GM12891 (cell line): ENCODE measurements at regions not wholly inside any gene's neighbourhood (a gene's known extent, or its start where the extent isn't known, plus 50 kb on each side); places are given as distances from the start of the nearest gene placed in this dataset.

Experiments used
- DNase-seq: peaks from one replicate; pipeline ENCODE4 v3.0.0; 2011; ENCODE audit warnings: low spot score; ENCODE audit not compliant: insufficient read length
- FAIRE-seq: peaks from 2 replicates; lab custom pipeline; 2011; peaks lifted over from hg19 to GRCh38; lab: Jason Lieb, UNC
- PAX5 ChIP-seq: IDR thresholded peaks from 2 replicates; pipeline ENCODE4 v1.6.1; 2011; ENCODE audit warnings: low read length, moderate library complexity, mild to moderate bottlenecking; ENCODE audit not compliant: insufficient read depth, severe bottlenecking
- POLR2A ChIP-seq: IDR thresholded peaks from 2 replicates; pipeline ENCODE4 v1.6.1; 2011; ENCODE audit warnings: low read depth, low read length, control low read depth
- POLR2AphosphoS5 ChIP-seq: IDR thresholded peaks from 2 replicates; pipeline ENCODE4 v1.6.1; 2011; ENCODE audit warnings: low read depth, low read length, control low read depth
- POU2F2 ChIP-seq: IDR thresholded peaks from 2 replicates; pipeline ENCODE4 v1.6.1; 2011; ENCODE audit warnings: low read depth, mild to moderate bottlenecking, control low read depth, low read length, moderate library complexity
- SPI1 ChIP-seq: IDR thresholded peaks from 2 replicates; pipeline ENCODE4 v1.6.1; 2011; ENCODE audit warnings: low read depth, low read length, control low read depth
- TAF1 ChIP-seq: IDR thresholded peaks from 2 replicates; pipeline ENCODE4 v1.6.1; 2011; ENCODE audit warnings: low read depth, low read length, control low read depth

DNA sequence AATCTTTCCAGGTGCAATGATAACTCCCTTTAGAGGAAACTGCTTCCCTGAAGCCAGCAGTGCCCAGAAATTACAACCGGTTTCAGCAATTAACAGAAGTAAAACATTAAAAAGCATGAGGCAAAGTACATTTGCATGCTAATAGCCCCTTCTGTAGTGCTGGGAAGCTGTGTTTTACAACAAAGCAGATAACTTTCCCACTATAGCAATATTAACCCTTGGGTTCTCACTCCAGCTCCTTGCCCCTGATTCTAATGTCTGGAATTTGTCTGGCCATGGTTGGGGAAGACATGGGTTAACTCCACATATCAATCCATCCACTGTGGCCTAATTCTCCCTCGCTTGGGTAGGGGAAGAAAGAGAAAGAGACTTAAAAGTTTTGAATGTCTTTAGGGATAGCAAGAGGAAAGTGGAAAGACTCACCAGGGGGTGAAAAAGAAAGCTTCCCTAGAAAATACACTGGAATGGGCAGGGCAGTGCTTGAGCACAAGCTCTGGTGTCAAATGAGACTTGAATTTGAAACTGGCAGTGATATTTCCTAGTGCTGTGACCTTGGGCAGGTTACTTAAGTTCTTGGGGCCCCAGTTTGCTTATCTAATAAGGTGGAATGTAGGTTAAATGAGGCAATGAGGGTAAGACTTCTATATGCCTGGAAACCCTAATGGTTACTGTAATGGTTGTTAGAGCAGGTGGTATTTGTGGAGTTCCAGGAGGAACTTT is 102.0 kb downstream of the SOX9 start:
- no peak for DNase-seq
- FAIRE-seq, result no peak
- TF ChIP-seq PAX5 (no peak), POLR2AphosphoS5 (no peak), POU2F2 (no peak), SPI1 (no peak), TAF1 (no peak), POLR2A (no peak)

DNA sequence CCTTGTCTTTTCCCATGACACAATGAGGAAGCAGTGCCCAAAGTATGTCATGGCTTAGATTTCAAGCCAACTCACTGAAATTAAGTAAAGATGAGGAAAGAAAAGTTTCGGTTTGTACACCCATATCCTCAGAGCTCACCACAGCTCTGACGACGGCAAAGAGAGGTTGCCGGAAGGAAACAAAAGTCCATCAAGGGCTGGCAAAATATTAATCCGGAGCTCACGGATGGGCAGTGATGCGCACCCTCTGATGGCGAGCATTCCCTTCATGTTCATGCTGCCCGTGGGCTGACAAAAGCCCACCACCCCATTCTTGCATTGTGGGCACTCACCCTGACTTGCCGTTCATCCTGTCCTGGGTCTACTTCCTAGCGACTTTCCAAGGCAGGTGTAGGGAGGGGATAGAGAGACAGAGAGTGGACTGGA is 103.1 kb downstream of the SOX9 start:
- DNase-seq (no peak), FAIRE-seq (no peak)
- TF ChIP-seq PAX5, result no peak
- TF ChIP-seq SPI1, result no peak
- no peak for TF ChIP-seq POU2F2
- TF ChIP-seq POLR2AphosphoS5, result no peak
- no peak for TF ChIP-seq POLR2A
- TF ChIP-seq TAF1, result no peak

DNA sequence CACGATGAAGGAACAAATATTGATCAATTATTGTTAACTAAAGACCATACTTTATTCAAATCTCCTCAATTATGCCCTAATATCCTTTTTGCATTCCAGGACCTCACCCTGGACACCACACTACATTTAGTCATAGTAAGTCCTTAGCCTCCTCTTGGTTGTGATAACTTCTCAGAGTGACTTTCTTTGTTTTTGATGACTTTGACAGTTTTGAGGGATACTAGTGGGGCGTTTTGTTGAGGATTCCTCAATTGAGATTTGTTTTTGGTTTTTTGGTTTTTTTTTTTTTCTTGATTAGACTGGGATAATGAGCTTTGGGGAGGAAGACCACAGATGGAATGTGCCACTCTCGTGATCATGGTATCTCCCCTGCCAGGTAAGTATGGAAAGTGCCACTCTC is 105.5 kb downstream of the SOX9 start:
- TF ChIP-seq PAX5, result no peak
- TF ChIP-seq POLR2AphosphoS5, result no peak
- no peak for TF ChIP-seq POLR2A
- no peak for TF ChIP-seq POU2F2
- no peak for TF ChIP-seq SPI1
- no peak for TF ChIP-seq TAF1
- no peak for DNase-seq
- FAIRE-seq, result no peak

DNA sequence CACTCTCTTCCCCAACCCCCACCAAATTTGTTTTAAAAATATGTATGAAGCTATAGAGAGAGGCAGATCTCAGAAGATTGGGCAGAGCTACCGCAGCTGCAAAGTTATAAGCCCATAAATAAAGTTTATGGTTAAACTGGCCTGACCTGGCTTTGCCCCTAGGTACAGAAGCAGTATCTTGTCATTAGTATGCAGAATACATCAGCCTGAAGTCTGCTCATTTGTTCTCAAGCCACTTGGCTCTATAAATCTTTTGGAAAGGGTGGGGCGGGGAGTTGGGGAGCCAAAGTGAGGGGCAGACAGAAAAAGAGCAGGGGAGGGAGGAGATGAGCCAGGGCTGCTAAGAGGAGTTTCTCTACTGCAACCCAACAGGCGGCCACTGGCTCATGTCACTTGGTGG is 113.2 kb downstream of the SOX9 start:
- DNase-seq (no peak), FAIRE-seq (no peak)
- TF ChIP-seq SPI1 (no peak), POU2F2 (no peak), POLR2A (no peak), PAX5 (no peak), TAF1 (no peak), POLR2AphosphoS5 (no peak)

DNA sequence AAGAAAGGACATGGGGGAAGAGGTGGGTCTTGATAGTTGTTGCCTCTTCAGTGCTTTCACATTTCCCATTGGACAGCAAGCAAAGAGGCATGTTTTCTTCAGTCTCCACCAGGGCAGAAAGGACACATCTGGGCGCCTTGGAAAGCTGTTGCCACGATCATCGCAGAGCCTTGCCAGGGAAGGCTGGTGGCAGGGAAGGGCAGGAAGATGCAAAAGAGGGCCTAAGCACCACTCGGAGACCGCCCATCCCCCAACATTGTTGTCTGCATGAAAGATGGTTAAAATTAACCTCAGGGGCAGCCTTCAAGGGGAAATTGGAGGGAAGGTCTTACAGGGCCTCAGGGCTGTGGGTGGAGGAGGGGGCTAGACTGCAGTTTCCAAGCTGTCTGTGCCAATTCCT is 114.2 kb downstream of the SOX9 start:
- no peak for DNase-seq
- FAIRE-seq, result no peak
- TF ChIP-seq POU2F2 (no peak), PAX5 (no peak)

DNA sequence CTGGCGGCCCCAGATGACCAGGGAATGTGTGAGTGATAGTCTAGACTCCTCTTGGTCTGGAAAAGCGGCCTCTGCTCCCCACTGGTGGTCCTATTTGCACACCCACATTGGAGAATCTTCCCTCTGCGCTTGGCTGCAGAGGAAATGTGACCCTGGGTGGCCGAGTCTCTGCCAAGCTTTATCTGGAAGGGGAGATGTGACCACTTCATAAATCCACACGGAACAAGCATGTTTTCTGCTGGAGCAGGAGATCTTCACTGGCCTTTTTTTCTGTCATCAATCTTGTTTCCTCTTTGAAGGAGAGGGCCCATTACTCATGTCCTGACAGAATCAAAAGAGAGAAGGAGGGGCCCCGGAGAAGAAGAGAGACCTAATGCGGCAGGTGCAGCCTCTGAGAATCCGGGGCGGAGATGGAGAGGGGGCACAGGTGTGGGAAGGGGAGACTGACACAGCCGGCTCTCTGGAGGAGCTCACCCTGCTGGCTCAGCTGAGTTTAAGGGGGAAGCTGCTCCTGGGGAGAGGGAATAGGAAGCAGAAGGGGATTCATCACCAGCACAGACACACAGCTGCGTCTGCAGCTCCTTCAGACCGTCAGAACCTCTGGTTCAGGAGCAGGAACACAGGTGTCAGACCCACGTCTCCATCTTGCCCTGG is 116.3 kb downstream of the SOX9 start:
- DNase-seq (no peak), FAIRE-seq (no peak)
- TF ChIP-seq POLR2AphosphoS5 (no peak), POU2F2 (no peak), PAX5 (no peak), TAF1 (no peak), POLR2A (no peak), SPI1 (no peak)

DNA sequence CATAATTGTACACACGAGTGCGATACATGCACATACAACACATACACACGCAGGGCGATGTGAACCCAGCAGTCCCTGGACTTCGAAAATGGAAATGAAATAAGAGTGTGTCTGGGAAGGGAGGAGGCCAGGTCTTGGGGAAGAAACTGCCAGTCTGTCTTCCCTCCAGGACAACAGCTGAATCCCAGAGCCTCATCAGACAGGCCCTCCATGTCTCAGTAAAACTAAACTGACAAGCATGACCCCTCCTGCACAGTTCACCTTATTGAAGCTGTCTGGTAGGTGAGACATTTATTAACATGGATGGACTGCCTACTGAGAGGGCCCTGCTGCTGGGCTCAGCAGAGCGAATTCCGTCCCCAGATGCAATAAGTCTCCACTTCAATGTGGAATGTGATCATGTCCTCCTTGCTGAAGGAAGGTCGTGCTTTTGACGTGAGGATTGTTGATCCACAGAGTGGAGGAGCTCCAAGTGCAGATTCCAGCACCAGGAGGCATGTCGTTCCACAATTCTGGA is 117.4 kb downstream of the SOX9 start:
- DNase-seq (no peak), FAIRE-seq (no peak)
- TF ChIP-seq POU2F2 (no peak), SPI1 (no peak), PAX5 (no peak), POLR2AphosphoS5 (no peak), TAF1 (no peak), POLR2A (no peak)

DNA sequence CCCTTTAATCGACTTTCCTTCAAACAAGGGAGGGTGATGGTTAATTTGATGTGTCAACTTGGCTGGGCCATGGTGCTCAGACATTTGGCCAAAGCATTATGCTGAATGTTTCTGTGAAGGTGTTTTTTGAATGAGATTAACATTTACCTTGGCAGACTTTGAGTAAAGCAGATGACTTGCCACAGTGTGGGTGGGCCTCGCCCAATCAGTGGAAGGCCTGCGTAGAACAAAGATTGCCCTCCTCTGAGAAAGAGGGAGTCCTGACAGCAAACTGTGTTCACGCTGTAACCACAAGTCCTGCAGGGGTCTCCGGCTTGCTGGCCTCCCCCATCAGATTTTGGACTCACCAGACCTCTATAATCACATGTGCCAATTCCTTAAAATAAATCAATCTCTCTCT is 118.7 kb downstream of the SOX9 start:
- TF ChIP-seq TAF1 (no peak), POLR2A (no peak), PAX5 (no peak), SPI1 (no peak), POLR2AphosphoS5 (no peak), POU2F2 (no peak)
- DNase-seq (no peak), FAIRE-seq (no peak)

DNA sequence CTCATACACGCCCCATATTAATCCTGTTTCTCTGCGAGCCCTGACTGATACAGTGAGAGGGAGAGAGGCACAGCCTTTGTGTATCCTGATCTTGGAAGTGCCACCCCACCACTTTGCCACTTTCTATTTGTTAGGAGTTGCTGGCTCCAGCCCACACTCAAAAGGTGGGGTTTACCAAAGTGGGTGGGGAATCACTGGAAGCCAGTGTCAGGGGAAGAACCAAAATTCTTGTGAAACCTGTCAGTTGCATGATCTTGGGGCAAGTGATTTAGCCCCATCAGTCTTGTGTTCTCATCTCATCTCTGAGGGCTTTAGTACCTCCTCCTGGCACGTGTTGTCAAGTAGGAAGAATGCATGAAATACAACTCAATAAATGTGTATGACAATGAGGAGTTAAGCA is 119.5 kb downstream of the SOX9 start:
- no peak for DNase-seq
- TF ChIP-seq POU2F2, result no peak
- no peak for TF ChIP-seq SPI1
- TF ChIP-seq POLR2A, result no peak
- no peak for FAIRE-seq

DNA sequence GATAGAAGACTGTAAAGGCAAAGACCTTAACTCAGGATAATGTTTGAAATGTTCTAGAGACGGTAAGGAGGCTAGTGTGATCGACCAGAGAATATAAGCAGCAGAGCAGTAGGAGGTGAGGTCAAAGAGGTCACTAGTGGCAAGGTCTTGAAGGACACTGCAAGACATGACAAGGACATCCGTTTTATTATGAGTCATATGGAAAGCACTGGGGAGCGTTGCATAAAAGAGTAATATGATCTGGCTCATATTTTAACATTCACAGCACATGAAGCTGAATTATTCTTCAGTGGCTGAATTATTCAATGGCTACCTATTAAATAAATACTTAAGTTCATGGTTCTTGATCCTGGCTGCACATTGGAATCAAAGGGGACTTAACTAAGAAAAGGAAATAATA is 123.7 kb downstream of the SOX9 start:
- DNase-seq, result no peak
- TF ChIP-seq TAF1 (no peak), PAX5 (no peak)
- no peak for FAIRE-seq
